H9 (cell line): ENCODE measurements at regions not wholly inside any gene's neighbourhood (a gene's known extent, or its start where the extent isn't known, plus 50 kb on each side); places are given as distances from the start of the nearest gene placed in this dataset.

ENCODE experiments used
- DNase-seq: peaks from one replicate; pipeline ENCODE4 v3.0.0-alpha.2; 2017
- H2AFZ ChIP-seq: one replicate; pipeline ENCODE4 v1.6.1; 2013; ENCODE audit warnings: mild to moderate bottlenecking, low read length, control low read depth, moderate library complexity
- H2AK5ac ChIP-seq: 2 replicates; pipeline ENCODE4 v1.6.1; 2013; ENCODE audit warnings: low read length, control low read depth, mixed read lengths; ENCODE audit not compliant: insufficient read length
- H2BK120ac ChIP-seq: one replicate; pipeline ENCODE4 v1.6.1; 2013; ENCODE audit warnings: low read depth, mild to moderate bottlenecking, low read length, control low read depth, inconsistent platforms; ENCODE audit not compliant: poor library complexity, severe bottlenecking
- H2BK12ac ChIP-seq: 2 replicates; pipeline ENCODE4 v1.6.1; 2013; ENCODE audit warnings: low read length, control low read depth, mixed read lengths, low read depth; ENCODE audit not compliant: insufficient read length
- H2BK15ac ChIP-seq: 2 replicates; pipeline ENCODE4 v1.6.1; 2013; ENCODE audit warnings: low read depth, low read length, control low read depth
- H2BK20ac ChIP-seq: one replicate; pipeline ENCODE4 v1.6.1; 2013; ENCODE audit warnings: low read depth, mild to moderate bottlenecking, low read length, control low read depth, inconsistent platforms; ENCODE audit not compliant: poor library complexity, severe bottlenecking
- H2BK5ac ChIP-seq: 2 replicates; pipeline ENCODE4 v1.6.1; 2013; ENCODE audit warnings: low read length, control low read depth, mixed read lengths; ENCODE audit not compliant: insufficient read length
- H3K14ac ChIP-seq: 2 replicates; pipeline ENCODE4 v1.6.1; 2013; ENCODE audit warnings: low read length, control low read depth; ENCODE audit not compliant: insufficient read depth
- H3K18ac ChIP-seq: 2 replicates; pipeline ENCODE4 v1.6.1; 2013; ENCODE audit warnings: low read depth, mild to moderate bottlenecking, mixed read lengths, low read length, control low read depth; ENCODE audit not compliant: insufficient read length
- H3K23ac ChIP-seq: 2 replicates; pipeline ENCODE4 v1.6.1; 2013; ENCODE audit warnings: low read length, control low read depth, mixed read lengths, low read depth; ENCODE audit not compliant: insufficient read length
- H3K23me2 ChIP-seq: 2 replicates; pipeline ENCODE4 v1.6.1; 2013; ENCODE audit warnings: low read depth, mild to moderate bottlenecking, mixed read lengths, low read length, control low read depth; ENCODE audit not compliant: insufficient read length, poor library complexity, severe bottlenecking
- H3K27ac ChIP-seq: 2 replicates; pipeline ENCODE4 v1.5.1; 2013; ENCODE audit warnings: low read length, control low read depth, mixed read lengths, low read depth; ENCODE audit not compliant: insufficient read length
- H3K27me3 ChIP-seq: 2 replicates; pipeline ENCODE4 v1.6.1; 2013; ENCODE audit warnings: low read length, control low read depth, inconsistent platforms; ENCODE audit not compliant: insufficient read depth
- H3K4ac ChIP-seq: 2 replicates; pipeline ENCODE4 v1.6.1; 2013; ENCODE audit warnings: low read depth, mild to moderate bottlenecking, control low read depth, inconsistent platforms, low read length, moderate library complexity
- H3K4me1 ChIP-seq: 2 replicates; pipeline ENCODE4 v1.6.1; 2013; ENCODE audit warnings: low read length, control low read depth, inconsistent platforms; ENCODE audit not compliant: insufficient read depth
- H3K4me2 ChIP-seq: 2 replicates; pipeline ENCODE4 v1.6.1; 2013; ENCODE audit warnings: low read length, control low read depth, mixed read lengths; ENCODE audit not compliant: insufficient read length, insufficient read depth
- H3K56ac ChIP-seq: 2 replicates; pipeline ENCODE4 v1.6.1; 2013; ENCODE audit warnings: low read depth, mild to moderate bottlenecking, mixed read lengths, low read length, control low read depth; ENCODE audit not compliant: insufficient read length
- H3K79me1 ChIP-seq: 2 replicates; pipeline ENCODE4 v1.6.1; 2013; ENCODE audit warnings: low read depth, mild to moderate bottlenecking, moderate library complexity, low read length, control low read depth, inconsistent platforms; ENCODE audit not compliant: insufficient read depth, poor library complexity, severe bottlenecking
- H3K79me2 ChIP-seq: 2 replicates; pipeline ENCODE4 v1.6.1; 2013; ENCODE audit warnings: low read length, control low read depth, inconsistent platforms; ENCODE audit not compliant: insufficient read depth
- H3K9ac ChIP-seq: 2 replicates; pipeline ENCODE4 v1.6.1; 2013; ENCODE audit warnings: low read length, control low read depth, mixed read lengths; ENCODE audit not compliant: insufficient read length; ENCODE audit errors: extremely low read depth
- H3K9me3 ChIP-seq: one replicate; pipeline ENCODE4 v1.6.1; 2013; ENCODE audit warnings: low read depth, low read length, inconsistent platforms; ENCODE audit not compliant: control insufficient read depth
- H3T11ph ChIP-seq: one replicate; pipeline ENCODE4 v1.6.1; 2013; ENCODE audit warnings: mild to moderate bottlenecking, low read length, control low read depth, inconsistent platforms
- H4K20me1 ChIP-seq: one replicate; pipeline ENCODE4 v1.6.1; 2013; ENCODE audit not compliant: control insufficient read depth, insufficient read length, insufficient read depth
- H4K5ac ChIP-seq: 2 replicates; pipeline ENCODE4 v1.6.1; 2013; ENCODE audit warnings: low read depth, mild to moderate bottlenecking, mixed read lengths, low read length, control low read depth; ENCODE audit not compliant: insufficient read length
- H4K8ac ChIP-seq: replicated peaks from 2 replicates; pipeline ENCODE4 v1.6.1; 2013; ENCODE audit warnings: low read length, control low read depth, mixed read lengths, low read depth; ENCODE audit not compliant: insufficient read length
- H4K91ac ChIP-seq: 2 replicates; pipeline ENCODE4 v1.6.1; 2013; ENCODE audit warnings: low read depth, mild to moderate bottlenecking, moderate library complexity, mixed read lengths, low read length, control low read depth; ENCODE audit not compliant: insufficient read length
- H3K27ac Mint-ChIP-seq, 3 experiments: 2 replicates in 2 of 3; 3 replicates in 1 of 3; pipeline ENCODE4 v1.8.0; 2020 to 2021; ENCODE audit warnings: mixed read lengths in 3 of 3, mild to moderate bottlenecking in 1 of 3, moderate library complexity in 1 of 3
- H3K27me3 Mint-ChIP-seq: 2 replicates; pipeline ENCODE4 v1.8.0; 2021; ENCODE audit warnings: low read depth, mild to moderate bottlenecking, moderate library complexity, mixed read lengths
- H3K36me3 Mint-ChIP-seq, 3 experiments: 2 replicates in 2 of 3; 3 replicates in 1 of 3; pipeline ENCODE4 v1.8.0; 2020 to 2021; ENCODE audit warnings: low read depth in 3 of 3, mixed read lengths in 3 of 3; ENCODE audit not compliant: insufficient read depth in 1 of 3
- H3K4me1 Mint-ChIP-seq, 2 experiments: 2 replicates each; pipeline ENCODE4 v1.8.0; 2020; ENCODE audit warnings: mixed read lengths in 2 of 2
- H3K4me3 Mint-ChIP-seq, 2 experiments: 2 replicates in 1 of 2; 3 replicates in 1 of 2; pipeline ENCODE4 v1.8.0; 2020 to 2021; ENCODE audit warnings: mild to moderate bottlenecking in 2 of 2, mixed read lengths in 2 of 2, moderate library complexity in 1 of 2
- H3K9me3 Mint-ChIP-seq, 2 experiments: 2 replicates in 1 of 2; 3 replicates in 1 of 2; pipeline ENCODE4 v1.8.0; 2020; ENCODE audit warnings: mild to moderate bottlenecking in 2 of 2, mixed read lengths in 2 of 2, moderate library complexity in 1 of 2
- WGBS: extraction: QIAGEN DNeasy Blood & Tissue Kit; methylation state at CpG from one replicate; pipeline ENCODE4 v1.1.7; 2013; ENCODE audit warnings: missing lambda C conversion rate, low lambda C conversion rate, mixed read lengths; ENCODE audit not compliant: insufficient read length; ENCODE audit errors: extremely low coverage; 5-methylcytosine and 5-hydroxymethylcytosine counted together
- TF ChIP-seq, protein P1 (sequence below): fragments of 200-600 bp; sonication (generic); conservative IDR thresholded peaks from 3 replicates; pipeline ENCODE4 v1.8.0; 2021; ENCODE audit warnings: antibody characterized with exemption, mild to moderate bottlenecking

DNA sequence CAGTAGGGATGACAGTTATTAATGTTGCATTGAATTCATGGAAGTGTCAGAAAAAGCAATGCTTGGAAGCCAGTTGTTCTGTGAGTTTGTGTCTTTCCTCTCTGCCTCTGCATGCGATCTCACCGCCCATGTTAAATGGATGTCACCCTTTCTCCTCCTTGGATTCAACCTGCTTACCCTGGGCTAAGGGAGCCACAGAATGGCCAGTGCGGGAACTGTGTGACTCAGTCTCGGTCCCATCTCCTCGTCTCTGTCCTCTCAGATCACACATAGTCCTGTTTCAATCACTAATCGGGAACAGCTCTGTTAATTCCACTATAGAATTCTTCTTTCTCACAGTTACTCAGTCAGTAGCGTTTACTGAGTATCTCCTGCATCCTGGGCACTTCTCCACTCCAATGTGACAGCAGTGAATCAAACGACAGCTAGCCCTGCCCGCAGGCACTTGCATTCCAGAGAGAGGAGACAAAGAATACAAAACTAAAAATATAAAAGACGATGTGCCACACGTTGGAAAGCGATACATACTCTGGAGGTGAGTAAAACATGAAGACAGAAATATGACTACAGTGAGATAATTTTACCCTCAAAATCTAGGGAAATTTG is 53.6 kb upstream of the TLR3 start:
- H3K4me2 ChIP-seq: no peak overlapping the region
- no peak overlapping the region for H2BK15ac ChIP-seq

More for the DNA sequence above, 53.6 kb upstream of the TLR3 start:
- H3K23ac ChIP-seq: no peak overlapping the region
- no peaks in the 10 kb centered on the region for H3K9me3 ChIP-seq
- no CpG with 5 or more reads among the region's 12 CpGs for WGBS
- no peak overlapping the region for H2AFZ ChIP-seq
- no peak overlapping the region for H4K8ac ChIP-seq
- H3K36me3 Mint-ChIP-seq: peaks cover 0 to 24% (median 8%) of the 10 kb centered on the region in 3 experiments; a peak in 5 of 7 replicates
- no peak overlapping the region for H3K4ac ChIP-seq
- TF ChIP-seq, protein P1, sequence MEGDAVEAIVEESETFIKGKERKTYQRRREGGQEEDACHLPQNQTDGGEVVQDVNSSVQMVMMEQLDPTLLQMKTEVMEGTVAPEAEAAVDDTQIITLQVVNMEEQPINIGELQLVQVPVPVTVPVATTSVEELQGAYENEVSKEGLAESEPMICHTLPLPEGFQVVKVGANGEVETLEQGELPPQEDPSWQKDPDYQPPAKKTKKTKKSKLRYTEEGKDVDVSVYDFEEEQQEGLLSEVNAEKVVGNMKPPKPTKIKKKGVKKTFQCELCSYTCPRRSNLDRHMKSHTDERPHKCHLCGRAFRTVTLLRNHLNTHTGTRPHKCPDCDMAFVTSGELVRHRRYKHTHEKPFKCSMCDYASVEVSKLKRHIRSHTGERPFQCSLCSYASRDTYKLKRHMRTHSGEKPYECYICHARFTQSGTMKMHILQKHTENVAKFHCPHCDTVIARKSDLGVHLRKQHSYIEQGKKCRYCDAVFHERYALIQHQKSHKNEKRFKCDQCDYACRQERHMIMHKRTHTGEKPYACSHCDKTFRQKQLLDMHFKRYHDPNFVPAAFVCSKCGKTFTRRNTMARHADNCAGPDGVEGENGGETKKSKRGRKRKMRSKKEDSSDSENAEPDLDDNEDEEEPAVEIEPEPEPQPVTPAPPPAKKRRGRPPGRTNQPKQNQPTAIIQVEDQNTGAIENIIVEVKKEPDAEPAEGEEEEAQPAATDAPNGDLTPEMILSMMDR: no peak
- no peak overlapping the region for H3K27ac ChIP-seq
- H3K14ac ChIP-seq: no peak overlapping the region
- H4K20me1 ChIP-seq: no peaks in the 10 kb centered on the region
- H3K27ac Mint-ChIP-seq: peak overlapping the region; percentile 69 to 97 (median 96)
- H3K79me2 ChIP-seq: no peaks in the 10 kb centered on the region
- no peak overlapping the region for H4K5ac ChIP-seq
- H4K91ac ChIP-seq: no peak overlapping the region
- H3K4me3 Mint-ChIP-seq: no peak overlapping the region
- H2BK5ac ChIP-seq: no peak overlapping the region
- peaks cover 7% of the 10 kb centered on the region; the same call in 1 of the 2 replicates for H3K4me1 ChIP-seq
- no peaks in the 10 kb centered on the region for H3K79me1 ChIP-seq
- no peak overlapping the region for H2AK5ac ChIP-seq
- no peak overlapping the region for H2BK120ac ChIP-seq
- H3K23me2 ChIP-seq: no peaks in the 10 kb centered on the region
- no peak overlapping the region for H3K56ac ChIP-seq
- no peak overlapping the region for H3K18ac ChIP-seq
- no peaks in the 10 kb centered on the region for H3K27me3 ChIP-seq
- H3K9me3 Mint-ChIP-seq: peaks cover 4 to 6% of the 10 kb centered on the region in 2 experiments; a peak in 3 of 5 replicates
- H3K9ac ChIP-seq: no peak overlapping the region
- H3K27me3 Mint-ChIP-seq: no peaks in the 10 kb centered on the region; the same call in 1 of the 2 replicates
- DNase-seq: no peak
- no peak overlapping the region for H2BK20ac ChIP-seq
- peaks cover 42 to 44% of the 10 kb centered on the region in 2 experiments for H3K4me1 Mint-ChIP-seq
- H3T11ph ChIP-seq: no peak overlapping the region
- no peak overlapping the region for H2BK12ac ChIP-seq
